HepG2 (cell line): ENCODE measurements at regions not wholly inside any gene's neighbourhood (a gene's known extent, or its start where the extent isn't known, plus 50 kb on each side); places are given as distances from the start of the nearest gene placed in this dataset.

Source experiments
- ATAC-seq: fragments of 200-7000 bp; cut with Tn5 transposase; 3 replicates; pipeline ENCODE4 v1.9.1; 2020; ENCODE audit warnings: mild to moderate bottlenecking, moderate library complexity
- BruUV-seq: library from RNA; stranded (reverse); fragments of 400-500 nt; replicated peaks from 2 replicates; lab custom pipeline; 2021; lab: Mats Ljungman, UMichigan
- CTCF ChIA-PET: fragments of 300-600 bp; formaldehyde crosslinking; extraction: SDS; loops from one replicate; lab custom pipeline; 2021; ENCODE audit warnings: low total read pairs, inconsistent platforms, low intra/inter-chr PET ratio; lab: Yijun Ruan, JAX
- POLR2A ChIA-PET: fragments of 350-600 bp; sonication (Branson Sonifier 250); formaldehyde crosslinking; loops from one replicate; lab custom pipeline; 2020; ENCODE audit warnings: antibody characterized with exemption, inconsistent platforms; lab: Yijun Ruan, JAX
- DNase-seq: peaks from one replicate; pipeline ENCODE4 v3.0.0-alpha.2; 2015; ENCODE audit warnings: low spot score
- FAIRE-seq: peaks from 3 replicates; lab custom pipeline; 2011; peaks lifted over from hg19 to GRCh38; lab: Jason Lieb, UNC
- H2AFZ ChIP-seq: one replicate; pipeline ENCODE4 v1.6.1; 2011; ENCODE audit warnings: low read length, inconsistent platforms
- H3K27ac ChIP-seq: fragments of 300-600 bp; 3 replicates; pipeline ENCODE4 v1.8.0; 2011; ENCODE audit warnings: mixed run types, mild to moderate bottlenecking, mixed read lengths, low read length, inconsistent platforms; ENCODE audit not compliant: insufficient read depth; ENCODE audit errors: extremely low read length
- H3K27me3 ChIP-seq, 2 experiments: fragments of 200-600 bp in 1 of 2; 2 replicates in 1 of 2; 3 replicates in 1 of 2; pipeline versions ENCODE4 v1.6.0 to v1.8.0; 2011; ENCODE audit warnings: low read length in 2 of 2, mild to moderate bottlenecking in 2 of 2, moderate library complexity in 2 of 2, inconsistent platforms in 1 of 2; ENCODE audit not compliant: insufficient read depth in 2 of 2, control insufficient read depth in 1 of 2
- H3K36me3 ChIP-seq, 2 experiments: fragments of 200-600 bp in 1 of 2; replicated peaks in 1 of 2; 2 replicates in 1 of 2; 3 replicates in 1 of 2; pipeline versions ENCODE4 v1.5.1 to v1.8.0; 2011; ENCODE audit warnings: low read length in 2 of 2, inconsistent platforms in 1 of 2; ENCODE audit not compliant: insufficient read depth in 2 of 2, control insufficient read depth in 1 of 2
- H3K4me1 ChIP-seq: 2 replicates; pipeline ENCODE4 v1.5.1; 2012; ENCODE audit warnings: low read length, inconsistent platforms; ENCODE audit not compliant: insufficient read depth
- H3K4me2 ChIP-seq: 2 replicates; pipeline ENCODE4 v1.6.0; 2011; ENCODE audit warnings: low read depth, low read length, inconsistent platforms
- H3K4me3 ChIP-seq, 3 experiments: fragments of 200-600 bp in 1 of 3; sonication (generic), shearing (Covaris generic) in 1 of 3; replicated peaks in 1 of 3; 2 replicates each; pipeline ENCODE4 v1.5.1; 2011 to 2016; ENCODE audit warnings: low read length in 3 of 3, inconsistent platforms in 2 of 3, low read depth in 2 of 3, mild to moderate bottlenecking in 2 of 3, control low read depth in 1 of 3, mixed read lengths in 1 of 3; ENCODE audit not compliant: insufficient read depth in 1 of 3
- H3K79me2 ChIP-seq: one replicate; pipeline ENCODE4 v1.6.1; 2011; ENCODE audit warnings: low read length, inconsistent platforms; ENCODE audit not compliant: insufficient read depth
- H3K9ac ChIP-seq: 2 replicates; pipeline ENCODE4 v1.6.0; 2011; ENCODE audit warnings: mild to moderate bottlenecking, low read depth, low read length, inconsistent platforms; ENCODE audit not compliant: insufficient read depth
- H3K9me3 ChIP-seq: 2 replicates; pipeline ENCODE4 v1.5.1; 2012; ENCODE audit warnings: mild to moderate bottlenecking, low read length
- H4K20me1 ChIP-seq: 2 replicates; pipeline ENCODE4 v1.6.0; 2011; ENCODE audit warnings: inconsistent platforms, mild to moderate bottlenecking, low read length, moderate library complexity; ENCODE audit not compliant: insufficient read depth
- BATF2 ChIP-seq: sonication (generic); formaldehyde crosslinking; IDR thresholded peaks from 2 replicates; pipeline ENCODE4 v1.8.0; 2022; ENCODE audit warnings: mild to moderate bottlenecking, missing genetic modification reagents, moderate library complexity
- DRAP1 ChIP-seq: IDR thresholded peaks from 2 replicates; pipeline ENCODE4 v1.6.1; 2016; ENCODE audit warnings: missing genetic modification reagents, missing compliant biosample characterization
- ELF1 ChIP-seq: sonication (generic); formaldehyde crosslinking; IDR thresholded peaks from 2 replicates; pipeline ENCODE4 v1.4.0; 2020; ENCODE audit warnings: missing genetic modification reagents
- FOSL2 ChIP-seq: sonication (generic); formaldehyde crosslinking; IDR thresholded peaks from 2 replicates; pipeline ENCODE4 v1.4.0; 2020; ENCODE audit warnings: missing genetic modification reagents
- HNRNPUL1 ChIP-seq: fragments of 200-400 bp; formaldehyde crosslinking; IDR thresholded peaks from 2 replicates; pipeline ENCODE4 v1.6.1; 2017; ENCODE audit warnings: low read depth, mild to moderate bottlenecking, low read length, moderate library complexity
- KDM4B ChIP-seq: sonication (generic); formaldehyde crosslinking; IDR thresholded peaks from 2 replicates; pipeline ENCODE4 v1.4.0; 2020; ENCODE audit warnings: missing genetic modification reagents
- MAZ ChIP-seq, 2 experiments: sonication (generic) in 1 of 2; formaldehyde crosslinking in 1 of 2; IDR thresholded peaks; 2 replicates each; pipeline versions ENCODE4 v1.5.0 to v1.6.1; 2012 to 2020; ENCODE audit warnings: low read depth in 2 of 2, mild to moderate bottlenecking in 2 of 2, borderline replicate concordance in 1 of 2, improper control_type of control experiment in 1 of 2, low read length in 1 of 2, missing genetic modification reagents in 1 of 2, moderate library complexity in 1 of 2
- MED1 ChIP-seq: sonication (generic); formaldehyde crosslinking; IDR thresholded peaks from 2 replicates; pipeline ENCODE4 v1.4.0; 2020; ENCODE audit warnings: missing genetic modification reagents
- SMARCE1 ChIP-seq: fragments of 450-650 bp; IDR thresholded peaks from 2 replicates; pipeline ENCODE4 v1.6.1; 2017; ENCODE audit warnings: borderline replicate concordance
- SP5 ChIP-seq: IDR thresholded peaks from 2 replicates; pipeline ENCODE4 v1.6.1; 2016; ENCODE audit warnings: low read depth, borderline replicate concordance
- TBX3 ChIP-seq: fragments of 450-650 bp; IDR thresholded peaks from 2 replicates; pipeline ENCODE4 v1.6.1; 2017; ENCODE audit warnings: antibody characterized with exemption, mild to moderate bottlenecking, inconsistent platforms, borderline replicate concordance
- TEF ChIP-seq: sonication (generic); formaldehyde crosslinking; IDR thresholded peaks from 2 replicates; pipeline ENCODE4 v1.5.0; 2020; ENCODE audit warnings: missing genetic modification reagents
- ZBTB42 ChIP-seq: sonication (generic); formaldehyde crosslinking; IDR thresholded peaks from 2 replicates; pipeline ENCODE4 v1.5.0; 2020; ENCODE audit warnings: mild to moderate bottlenecking, missing genetic modification reagents
- ZBTB46 ChIP-seq: sonication (generic); formaldehyde crosslinking; IDR thresholded peaks from 2 replicates; pipeline ENCODE4 v1.4.0; 2020; ENCODE audit warnings: mild to moderate bottlenecking, missing genetic modification reagents, borderline replicate concordance
- ZC3H4 ChIP-seq: sonication (generic); formaldehyde crosslinking; IDR thresholded peaks from 2 replicates; pipeline ENCODE4 v1.4.0; 2020; ENCODE audit warnings: missing genetic modification reagents, borderline replicate concordance
- ZEB1 ChIP-seq: IDR thresholded peaks from 2 replicates; pipeline ENCODE4 v1.6.1; 2012; ENCODE audit warnings: mild to moderate bottlenecking, low read depth, inconsistent platforms; ENCODE audit not compliant: insufficient replicate concordance
- ZNF567 ChIP-seq: sonication (generic); formaldehyde crosslinking; IDR thresholded peaks from 2 replicates; pipeline ENCODE4 v1.8.1; 2023; ENCODE audit warnings: mild to moderate bottlenecking, missing genetic modification reagents, borderline replicate concordance
- ZNF678 ChIP-seq: sonication (generic); formaldehyde crosslinking; IDR thresholded peaks from 2 replicates; pipeline ENCODE4 v1.4.0; 2020; ENCODE audit warnings: mild to moderate bottlenecking, missing genetic modification reagents
- ZNF850 ChIP-seq: sonication (generic); formaldehyde crosslinking; conservative IDR thresholded peaks from 2 replicates; pipeline ENCODE4 v1.9.0; 2021; ENCODE audit warnings: mild to moderate bottlenecking, missing genetic modification reagents
- WGBS: methylation state at CpG from one replicate; pipeline ENCODE4 v1.1.6; 2017; ENCODE audit warnings: low lambda C conversion rate; 5-methylcytosine and 5-hydroxymethylcytosine counted together
- in situ Hi-C: cut with HindIII; loops from 2 replicates; pipeline ENCODE4 v1.10.0; 2017; ENCODE audit warnings: low pct_unique_long_range_greater_than_20kb; ENCODE audit not compliant: extremely low pct_ligation_motif_present
- intact Hi-C: fragments of 100-400 bp; cut with micrococcal nuclease; formaldehyde crosslinking; loops from one replicate; pipeline ENCODE4 v1.10.0; 2022; ENCODE audit not compliant: unreplicated experiment

GRCh38 chr1:215400741-215401140 is 166.4 kb upstream of the KCTD3 start (continued):
- TF ChIP-seq BATF2 (CRISPR knock-in tag), result no peak
- TF ChIP-seq TEF (CRISPR knock-in tag), result no peak
- no peak for TF ChIP-seq ZNF567
- TF ChIP-seq SMARCE1, result no peak

- POLR2A ChIA-PET, result no interaction called here
- Histone ChIP-seq H2AFZ (no peak overlapping the region), H3K9ac (no peak overlapping the region), H3K36me3 (no peaks in the 10 kb centered on the region)
- no peak for TF ChIP-seq MED1 (CRISPR knock-in tag)
- no peak for TF ChIP-seq ZC3H4
- no peak for TF ChIP-seq HNRNPUL1
- no peak for TF ChIP-seq ZBTB42 (CRISPR knock-in tag)
- TF ChIP-seq ELF1 (CRISPR knock-in tag), result no peak
- TF ChIP-seq TBX3, result no peak
- TF ChIP-seq DRAP1 (CRISPR knock-in tag), result no peak
- TF ChIP-seq KDM4B (CRISPR knock-in tag), result no peak
- no peak for TF ChIP-seq MAZ (IDR thresholded peaks at IDR 0.05; ENCODE audit: borderline replicate concordance, low read depth, low read length)
- no peak for TF ChIP-seq MAZ (CRISPR knock-in tag; IDR thresholded peaks at IDR 0.05; ENCODE audit: low read depth)
- no peak for TF ChIP-seq ZNF850 (CRISPR knock-in tag)
- TF ChIP-seq FOSL2 (CRISPR knock-in tag), result no peak
- no peak for TF ChIP-seq SP5 (CRISPR knock-in tag)
- TF ChIP-seq ZBTB46 (CRISPR knock-in tag), result no peak
- TF ChIP-seq ZEB1, result no peak
- TF ChIP-seq ZNF678 (CRISPR knock-in tag), result no peak
- TF ChIP-seq, all 625 proteins: peak for 0
- CTCF ChIA-PET, result no interaction called here
- no peaks in the 10 kb centered on the region for H3K4me1 ChIP-seq
- DNase-seq (no peak), FAIRE-seq (no peak), ATAC-seq (no peak)
- no peaks in the 10 kb centered on the region for H3K9me3 ChIP-seq
- BruUV-seq, result no TSS peak
- H4K20me1 ChIP-seq, result no peaks in the 10 kb centered on the region
- no peaks in the 10 kb centered on the region for H3K27me3 ChIP-seq
- H3K4me3 ChIP-seq, result no peak overlapping the region
- H3K4me2 ChIP-seq, result no peak overlapping the region
- H3K27ac ChIP-seq, result no peak overlapping the region
- WGBS, result 1% methylated on average over 5 of the region's 5 CpGs
- intact Hi-C loops, result no loop called here
- in situ Hi-C loops, result no loop called here
- H3K79me2 ChIP-seq, result no peaks in the 10 kb centered on the region
Observed at GRCh38 chr1:215402147-215402546, 165.0 kb upstream of the KCTD3 start.
